ENCODE measurements at regions not wholly inside any gene's neighbourhood (a gene's known extent, or its start where the extent isn't known, plus 50 kb on each side); places are given as distances from the start of the nearest gene placed in this dataset.
"Not testable (repeated sequence)": the region's sequence is repeated elsewhere in the genome, so short reads cannot be mapped to it uniquely, and the experiment has no call there.

DNA sequence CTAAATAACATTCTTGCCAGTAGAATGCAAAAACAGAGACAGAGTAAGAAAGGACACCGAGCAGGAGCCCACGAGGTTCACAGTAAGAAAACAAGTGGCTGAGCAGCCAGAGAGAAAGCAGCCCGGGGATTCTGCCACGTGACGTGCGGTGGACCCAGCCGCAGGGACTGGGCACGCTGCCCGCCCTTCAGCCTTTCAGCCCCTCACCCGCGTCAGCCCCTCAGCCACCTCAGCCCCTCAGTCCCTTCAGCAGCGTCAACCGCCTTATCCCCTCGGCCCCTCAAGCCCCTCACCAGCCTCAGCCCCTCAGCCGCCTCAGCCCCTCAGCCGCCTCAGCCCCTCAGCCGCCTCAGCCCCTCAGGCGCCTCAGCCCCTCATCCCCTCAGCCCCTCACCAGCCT is 1532.2 kb downstream of the REEP3 start:
- in situ Hi-C loops (cut with MboI; ENCODE audit: low sequenced_read_pairs), result not testable (repeated sequence)

DNA sequence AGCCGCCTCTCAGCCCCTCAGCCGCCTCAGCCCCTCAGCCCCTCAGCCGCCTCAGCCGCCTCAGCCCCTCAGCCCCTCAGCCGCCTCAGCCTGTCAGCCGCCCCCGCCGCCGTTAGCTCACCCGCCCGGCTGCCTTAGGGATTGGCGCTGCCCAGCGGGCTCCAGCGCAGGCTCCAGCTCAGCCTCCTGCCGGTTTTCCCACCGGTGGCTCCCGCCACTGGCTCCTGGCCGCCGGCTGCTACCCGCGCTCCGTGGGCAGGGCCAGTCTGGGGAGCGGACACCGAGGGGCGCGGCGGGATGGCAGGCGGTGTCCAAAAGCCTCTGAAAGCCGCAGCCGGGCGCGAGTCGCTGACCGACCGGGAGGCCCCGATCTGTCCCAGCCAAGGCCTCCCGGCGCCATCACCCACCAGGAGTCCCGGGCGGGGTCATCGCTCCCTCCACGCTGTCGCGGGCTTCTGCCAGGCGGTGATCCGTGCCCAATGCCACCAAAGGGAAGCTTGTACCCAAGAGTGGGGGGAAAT is 1532.7 kb downstream of the REEP3 start:
- in situ Hi-C loops (cut with MboI; ENCODE audit: low sequenced_read_pairs), result not testable (repeated sequence)

DNA sequence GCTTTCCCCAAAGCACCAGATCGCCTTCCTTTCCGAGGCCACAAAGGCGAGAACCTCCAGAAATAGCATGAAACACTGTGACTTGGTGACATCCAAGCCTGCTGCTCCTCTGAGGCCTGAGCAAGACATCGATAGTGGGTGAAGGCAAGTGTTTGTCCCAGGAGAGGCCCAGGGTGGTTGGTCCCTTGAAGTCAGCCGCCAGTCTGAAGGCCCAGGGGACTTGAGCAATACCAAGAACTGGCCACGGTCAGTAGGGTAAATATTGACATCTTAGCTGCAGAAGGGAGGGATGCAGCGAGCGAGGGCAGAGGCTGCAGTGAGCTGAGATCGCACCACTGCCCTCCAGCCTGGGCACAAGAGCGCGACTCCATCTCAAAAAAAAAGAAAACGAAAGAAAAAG is 1533.5 kb downstream of the REEP3 start:
- in situ Hi-C loops (cut with MboI; ENCODE audit: low sequenced_read_pairs), result not testable (repeated sequence)

DNA sequence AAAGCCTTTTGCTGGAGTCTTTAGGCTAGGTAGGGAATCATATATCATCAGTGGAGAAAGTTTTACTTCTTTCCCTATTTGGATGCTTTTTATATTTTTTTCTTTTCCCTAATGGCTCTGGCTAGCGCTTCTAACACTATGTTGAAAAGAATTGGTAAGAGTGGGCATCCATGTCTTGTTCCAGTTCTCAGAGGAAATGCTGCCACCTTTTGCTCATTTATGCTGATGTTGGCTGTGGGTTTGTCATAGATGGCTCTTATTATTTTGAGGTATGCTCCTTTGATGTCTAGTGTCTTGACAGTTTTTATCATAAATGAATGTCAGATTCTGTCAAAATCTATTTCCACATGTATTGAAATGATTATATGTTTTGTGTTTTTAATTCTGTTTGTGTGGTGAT is 1544.1 kb downstream of the REEP3 start:
- in situ Hi-C loops (cut with MboI; ENCODE audit: low sequenced_read_pairs), result no loop called here

DNA sequence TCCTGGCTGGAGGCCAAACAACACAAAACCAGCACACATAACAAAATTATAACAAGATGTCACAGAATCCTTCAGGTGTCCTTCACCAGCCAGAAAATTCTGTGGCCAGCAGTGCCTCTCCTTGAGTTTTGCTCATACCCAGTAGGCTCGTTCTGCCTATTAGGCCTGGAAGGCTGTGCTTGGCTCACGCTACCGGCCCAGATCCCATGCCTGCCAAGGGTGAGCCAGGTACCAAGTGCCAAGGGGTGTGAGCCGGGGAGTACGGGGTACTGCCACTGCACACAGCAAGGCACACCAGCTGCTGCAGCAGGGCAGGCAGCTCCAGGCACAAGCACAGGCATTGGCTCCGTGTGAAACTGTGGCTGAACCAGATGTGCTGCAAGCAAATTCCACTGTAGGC is 1562.0 kb downstream of the REEP3 start:
- in situ Hi-C loops (cut with MboI; ENCODE audit: low sequenced_read_pairs), result no loop called here

DNA sequence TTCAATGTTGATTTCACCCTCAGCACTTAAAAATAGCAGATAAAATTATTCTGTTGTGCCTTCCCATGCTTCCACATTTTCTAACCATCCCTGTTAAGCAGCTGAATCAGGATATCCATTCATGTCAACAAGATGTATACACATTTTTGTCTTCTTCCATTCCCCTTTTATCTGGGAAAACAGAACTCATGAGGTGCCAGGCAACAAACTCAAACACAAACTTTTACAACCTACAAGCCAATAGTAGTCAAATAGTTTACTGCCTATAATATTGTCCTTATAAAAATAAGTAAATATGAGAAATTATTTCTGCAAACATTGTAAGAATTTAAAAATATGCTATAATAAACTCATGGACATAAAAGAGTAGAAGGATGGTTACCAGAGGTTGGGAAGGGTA is 1569.8 kb downstream of the REEP3 start:
- in situ Hi-C loops (cut with MboI; ENCODE audit: low sequenced_read_pairs), result no loop called here

DNA sequence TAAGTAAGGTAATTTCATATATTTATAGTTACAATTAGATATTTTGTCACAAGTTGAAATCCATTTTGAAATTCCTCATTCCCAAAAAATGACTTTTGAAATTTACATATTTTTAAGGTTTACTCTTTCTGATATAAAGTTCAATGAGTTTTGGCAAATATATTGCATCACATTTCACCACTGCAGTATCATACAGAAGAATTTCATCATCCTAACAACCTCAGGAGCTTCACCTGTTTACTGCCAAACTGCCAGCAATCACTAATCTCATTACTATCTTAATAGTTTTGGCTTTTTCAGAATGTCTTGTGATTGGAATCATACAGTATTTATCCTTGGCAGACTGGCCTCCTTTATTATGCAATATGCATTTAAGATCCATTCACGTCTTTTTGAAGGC is 1578.9 kb downstream of the REEP3 start:
- in situ Hi-C loops (cut with MboI; ENCODE audit: low sequenced_read_pairs), result no loop called here

DNA sequence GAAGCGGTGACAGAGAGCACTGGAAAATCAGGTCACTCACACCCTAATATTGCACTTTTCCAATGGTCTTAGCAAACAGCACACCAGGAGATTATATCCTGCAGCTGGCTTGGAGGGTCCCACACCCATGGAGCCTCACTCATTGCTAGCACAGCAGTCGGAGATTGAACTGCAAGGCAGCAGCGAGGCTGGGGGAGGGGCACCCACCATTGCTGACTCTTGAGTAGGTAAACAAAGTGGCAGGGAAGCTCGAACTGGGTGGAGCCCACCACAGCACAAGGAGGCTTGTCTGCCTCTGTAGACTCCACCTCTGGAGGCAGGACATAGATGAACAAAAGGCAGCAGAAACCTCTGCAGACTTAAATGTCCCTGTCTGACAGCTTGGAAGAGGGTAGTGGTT is 1579.7 kb downstream of the REEP3 start:
- in situ Hi-C loops (cut with MboI; ENCODE audit: low sequenced_read_pairs), result not testable (repeated sequence)

DNA sequence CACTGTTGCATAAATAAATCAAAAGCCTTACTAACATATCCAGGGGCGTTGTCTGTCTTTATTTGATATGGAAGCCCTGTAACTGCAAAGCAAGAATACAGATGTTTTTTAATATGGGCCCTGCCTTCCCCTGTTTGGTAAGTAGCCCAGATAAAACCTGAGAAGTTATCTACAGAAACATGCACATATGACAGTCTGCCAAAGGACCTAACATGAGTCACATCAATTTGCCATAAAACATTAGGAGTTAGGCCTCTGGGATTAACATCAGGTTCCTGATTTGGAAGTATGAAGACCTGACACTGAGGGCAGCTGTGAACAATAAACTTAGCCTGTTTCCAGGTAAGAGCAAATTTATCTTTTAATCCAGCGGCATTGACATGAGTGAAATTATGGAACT is 1588.8 kb downstream of the REEP3 start:
- in situ Hi-C loops (cut with MboI; ENCODE audit: low sequenced_read_pairs), result no loop called here

DNA sequence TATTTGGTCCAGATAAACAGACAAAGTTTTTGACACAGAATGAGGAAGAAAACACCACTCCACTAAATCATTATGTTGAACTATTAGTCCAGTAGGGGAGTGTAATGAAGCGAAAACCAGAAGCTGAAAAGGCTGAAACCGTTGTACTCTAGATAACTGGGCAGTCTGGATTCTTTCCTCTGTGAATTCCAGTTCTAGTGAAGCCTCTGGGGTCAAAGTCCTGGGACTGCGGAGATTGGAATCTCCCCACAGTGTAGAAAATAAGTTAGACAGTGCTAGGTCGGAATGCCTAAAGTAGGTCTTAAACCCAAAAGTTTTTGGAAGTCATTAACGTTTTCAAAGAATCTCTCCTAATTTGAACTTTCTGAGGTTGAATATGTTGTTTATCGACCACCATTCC is 1589.9 kb downstream of the REEP3 start:
- in situ Hi-C loops (cut with MboI; ENCODE audit: low sequenced_read_pairs), result not testable (repeated sequence)

DNA sequence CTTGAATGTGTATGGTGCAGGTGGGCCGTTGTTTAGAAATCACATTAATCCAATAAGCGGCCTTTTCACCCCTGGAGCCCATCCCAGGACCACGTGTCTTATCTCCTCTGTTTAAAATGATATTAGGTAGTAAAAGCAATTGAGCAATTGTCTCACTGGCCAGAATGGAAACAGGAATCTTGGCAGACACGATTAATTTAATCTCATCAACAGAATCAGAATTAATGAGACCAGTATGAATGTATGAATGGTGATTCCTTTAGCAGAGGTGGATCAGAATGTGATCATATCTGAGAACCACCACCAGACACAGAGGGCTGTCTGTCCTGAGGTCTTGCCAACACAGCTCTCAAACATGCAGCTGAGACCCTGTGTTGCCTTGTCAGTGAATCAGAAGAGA is 1591.4 kb downstream of the REEP3 start:
- in situ Hi-C loops (cut with MboI; ENCODE audit: low sequenced_read_pairs), result no loop called here

DNA sequence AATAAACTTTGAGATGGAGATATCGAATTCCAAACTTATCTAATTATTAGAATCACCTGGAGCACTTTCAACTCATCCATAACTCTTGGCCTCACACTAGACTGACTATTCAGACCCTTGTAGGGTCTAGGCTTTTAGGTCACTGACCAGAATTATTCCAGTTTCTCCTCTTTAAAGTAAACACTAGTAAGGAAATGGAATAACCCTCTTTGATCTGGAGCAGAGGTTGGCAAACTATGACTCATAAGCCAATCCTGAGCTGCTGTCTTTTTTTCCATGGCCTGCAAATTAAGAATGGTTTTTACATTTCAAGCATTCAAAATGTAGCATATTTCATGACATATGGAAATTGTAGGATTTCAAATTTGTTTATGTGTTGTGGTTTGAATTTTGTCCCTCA is 1601.9 kb downstream of the REEP3 start:
- in situ Hi-C loops (cut with MboI; ENCODE audit: low sequenced_read_pairs), result no loop called here

DNA sequence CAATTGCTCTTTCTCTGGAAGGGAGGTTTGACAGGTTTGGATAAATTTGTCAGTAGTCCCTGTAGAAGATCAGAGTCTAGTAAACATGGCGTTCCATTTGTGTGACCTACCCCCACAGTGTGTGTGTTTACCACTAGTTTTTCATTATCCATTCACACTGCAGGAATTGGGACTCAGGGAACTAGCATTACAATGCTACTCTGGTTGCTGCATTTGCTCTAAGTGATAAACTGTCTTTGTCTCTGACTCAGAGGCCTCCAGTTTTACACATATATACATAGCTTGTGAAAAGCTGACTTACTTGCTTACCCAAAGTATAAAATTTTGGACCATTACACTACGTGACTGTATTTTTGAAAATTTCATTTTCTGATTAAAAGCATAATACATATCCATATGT is 1604.0 kb downstream of the REEP3 start:
- in situ Hi-C loops (cut with MboI; ENCODE audit: low sequenced_read_pairs), result no loop called here

DNA sequence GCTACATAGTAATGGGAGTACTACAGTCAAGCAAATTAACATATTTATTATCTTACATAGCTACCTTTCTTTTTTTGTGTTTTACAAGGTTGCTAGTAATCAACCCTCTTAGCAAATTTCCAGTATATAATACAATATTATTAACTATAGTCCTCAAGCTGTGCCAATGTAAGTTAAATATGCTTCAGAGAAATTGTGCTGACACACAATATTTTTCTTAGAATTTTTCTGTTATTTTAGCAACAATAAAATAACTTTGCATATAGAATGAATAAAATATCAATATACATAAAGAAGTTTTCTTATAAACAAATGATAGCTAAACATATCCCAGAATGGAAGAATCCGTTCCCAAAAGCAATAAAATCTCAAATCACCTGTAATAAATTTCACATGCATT is 1605.1 kb downstream of the REEP3 start:
- in situ Hi-C loops (cut with MboI; ENCODE audit: low sequenced_read_pairs), result no loop called here

DNA sequence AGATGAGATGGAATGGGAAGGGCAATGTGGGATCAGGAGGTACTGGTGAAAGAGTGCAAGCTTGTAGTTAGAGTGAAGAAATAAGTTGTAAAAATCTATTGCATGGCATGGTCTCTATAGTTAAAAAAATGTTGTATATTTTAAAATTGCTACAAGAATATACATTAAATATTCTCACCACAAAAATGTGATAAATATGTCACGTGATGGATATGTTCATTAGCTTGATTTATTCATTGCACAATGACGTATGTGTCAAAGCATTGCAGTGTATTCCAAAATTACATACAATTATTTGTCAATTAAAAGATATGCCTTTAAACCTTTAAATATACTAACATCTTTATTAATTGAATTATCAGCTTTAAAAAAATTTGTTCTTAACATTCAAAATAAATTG is 1607.1 kb downstream of the REEP3 start:
- in situ Hi-C loops (cut with MboI; ENCODE audit: low sequenced_read_pairs), result no loop called here

DNA sequence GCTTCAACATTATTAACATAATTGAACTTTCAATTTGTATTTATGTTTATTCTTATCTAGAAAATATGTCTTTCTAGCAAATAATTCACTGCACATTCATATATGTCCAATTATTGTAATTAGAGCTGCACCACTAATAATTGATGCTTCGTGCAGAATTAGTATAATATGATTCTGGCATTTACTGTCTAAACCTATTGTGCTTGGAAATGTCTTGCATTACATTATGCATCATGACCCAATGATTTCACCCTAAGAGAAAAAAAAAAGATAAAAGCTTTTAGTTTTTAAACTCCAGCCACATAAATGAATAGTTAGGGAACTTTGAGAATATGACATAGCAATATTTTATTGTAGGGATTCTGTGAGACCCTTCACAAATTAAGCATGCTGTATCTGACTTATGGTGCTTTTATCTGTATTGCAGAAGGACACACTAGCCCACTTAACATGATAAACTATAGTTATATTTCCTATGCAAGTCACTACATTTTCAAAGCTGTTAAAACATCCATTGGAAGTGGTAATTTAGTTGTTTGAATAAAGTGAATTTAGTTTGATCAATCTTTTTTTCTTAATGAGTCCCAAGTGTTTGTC is 1609.1 kb downstream of the REEP3 start:
- in situ Hi-C loops (cut with MboI; ENCODE audit: low sequenced_read_pairs), result no loop called here

DNA sequence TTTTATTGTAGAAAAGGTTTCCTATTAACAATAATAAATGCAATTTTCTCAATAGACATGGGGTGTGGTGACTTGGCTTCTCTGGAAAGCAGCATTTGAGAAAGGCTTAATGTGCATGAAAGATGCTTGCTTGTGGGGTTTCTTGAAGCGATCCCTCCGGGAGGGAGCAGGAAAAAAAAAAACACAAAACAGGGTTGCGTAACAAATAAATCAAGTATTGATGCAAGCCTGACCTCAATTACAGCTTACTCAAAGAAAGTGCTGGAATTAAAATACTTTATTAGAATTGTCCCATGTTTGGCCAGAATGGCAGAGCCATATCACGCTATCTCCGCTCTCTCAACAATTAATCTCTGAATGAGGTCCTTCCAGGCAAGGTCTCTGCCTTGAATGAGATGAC is 1612.5 kb downstream of the REEP3 start:
- in situ Hi-C loops (cut with MboI; ENCODE audit: low sequenced_read_pairs), result no loop called here

DNA sequence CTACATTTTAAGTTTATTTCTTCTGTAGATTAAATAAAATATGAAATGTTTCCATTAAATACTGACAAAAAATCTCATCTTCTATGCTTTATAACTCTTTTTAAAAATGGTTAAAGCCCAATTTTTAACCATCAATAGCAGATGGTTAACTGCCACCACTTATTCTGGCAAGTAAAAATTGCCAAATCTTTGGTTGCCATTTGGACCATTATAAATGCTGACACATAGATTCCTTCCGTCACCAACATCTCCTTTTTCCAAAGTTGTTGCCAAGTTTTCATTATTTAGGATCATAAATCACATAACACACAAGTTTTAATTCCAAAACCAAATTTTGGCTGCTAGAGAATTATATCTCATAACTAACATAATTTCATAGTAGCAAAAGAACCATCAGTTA is 1614.3 kb downstream of the REEP3 start:
- in situ Hi-C loops (cut with MboI; ENCODE audit: low sequenced_read_pairs), result no loop called here

DNA sequence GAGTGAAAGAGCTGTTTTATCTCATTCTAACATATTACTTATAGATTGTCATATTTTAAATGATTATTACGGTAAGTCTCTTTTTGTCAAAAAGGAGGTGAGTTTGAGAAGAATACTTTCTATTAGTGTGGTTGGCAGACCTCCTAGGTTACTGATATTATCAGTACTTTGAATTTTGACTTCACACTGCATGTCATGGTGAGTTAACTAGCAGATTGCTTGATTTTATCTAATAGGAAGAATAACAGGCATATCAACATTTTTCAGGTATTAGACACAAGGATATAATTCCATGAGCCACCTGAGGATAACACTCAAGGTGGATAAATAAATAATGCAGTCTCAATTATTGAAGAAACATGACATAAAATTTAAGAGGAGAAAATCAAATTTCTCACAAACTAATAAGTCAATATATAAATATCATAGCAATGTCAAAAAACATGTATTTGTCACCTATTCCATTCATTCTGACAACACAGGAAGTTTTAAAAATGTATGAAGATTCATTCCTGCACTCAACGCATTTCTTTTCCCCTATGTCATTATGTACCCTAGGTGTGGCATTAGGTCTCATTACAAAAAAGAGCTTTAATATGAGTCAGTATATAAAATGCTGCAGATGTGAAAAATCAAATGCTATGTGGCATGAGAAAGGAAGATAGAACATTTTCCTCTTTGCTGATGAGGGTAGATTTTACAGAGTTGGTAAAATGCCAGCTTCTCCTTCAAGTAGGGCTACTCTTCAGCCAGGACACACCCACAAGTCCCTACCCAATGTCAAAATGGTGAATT is 1621.6 kb downstream of the REEP3 start:
- in situ Hi-C loops (cut with MboI; ENCODE audit: low sequenced_read_pairs), result no loop called here

DNA sequence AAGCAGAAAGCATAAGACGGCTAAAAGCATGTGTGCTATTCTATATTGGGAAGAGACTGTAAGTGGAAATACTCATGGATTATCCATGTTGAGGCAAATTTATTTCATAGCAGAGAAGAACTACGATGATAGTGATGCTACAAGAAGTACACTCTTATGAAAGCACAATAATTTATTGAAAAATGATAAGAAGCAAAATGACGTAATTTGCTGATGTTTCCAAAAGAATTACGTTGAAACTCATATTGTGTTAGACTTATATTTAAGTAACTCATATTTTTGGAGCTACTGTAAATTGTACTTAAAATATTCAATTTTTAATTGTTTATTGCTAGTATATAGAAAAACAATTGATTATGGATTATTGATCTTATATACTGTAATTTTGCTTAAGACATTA is 1622.5 kb downstream of the REEP3 start:
- in situ Hi-C loops (cut with MboI; ENCODE audit: low sequenced_read_pairs), result no loop called here

DNA sequence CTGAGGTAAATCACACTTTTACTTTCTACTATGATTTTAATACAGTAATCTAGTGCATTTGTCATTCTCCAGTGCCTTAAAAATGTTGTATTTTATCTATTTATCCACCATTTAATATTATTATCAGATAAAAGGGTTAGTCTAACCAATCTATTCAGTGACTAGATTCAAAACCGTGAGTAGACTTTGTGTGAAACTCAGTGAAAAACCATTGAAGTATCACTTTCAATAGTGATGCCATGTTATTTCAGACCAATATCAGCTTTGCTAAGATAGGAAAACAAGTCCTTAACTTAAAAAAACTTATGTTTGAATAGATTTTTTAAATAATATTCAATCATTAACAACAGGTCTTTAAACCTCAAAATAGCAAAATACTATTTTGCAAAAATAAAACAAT is 1628.7 kb downstream of the REEP3 start:
- in situ Hi-C loops (cut with MboI; ENCODE audit: low sequenced_read_pairs), result no loop called here

DNA sequence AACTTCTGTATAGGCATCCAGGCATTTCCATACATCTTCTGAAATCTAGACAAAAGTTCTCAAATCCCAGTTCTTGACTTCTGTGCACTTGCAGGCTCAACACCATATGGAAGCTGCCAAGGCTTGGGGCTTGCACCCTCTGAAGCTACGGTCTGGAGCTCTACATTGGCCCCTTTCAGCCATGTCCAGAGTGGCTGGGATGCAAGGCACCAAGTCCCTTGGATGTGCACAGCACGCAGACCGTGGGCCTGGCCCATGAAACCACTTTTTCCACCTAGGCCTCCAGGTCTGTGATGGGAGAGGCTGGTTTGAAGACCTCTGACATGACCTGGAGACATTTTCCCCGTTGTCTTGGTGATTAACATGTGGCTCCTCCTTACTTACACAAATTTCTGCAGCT is 1645.1 kb downstream of the REEP3 start:
- in situ Hi-C loops (cut with MboI; ENCODE audit: low sequenced_read_pairs), result no loop called here

DNA sequence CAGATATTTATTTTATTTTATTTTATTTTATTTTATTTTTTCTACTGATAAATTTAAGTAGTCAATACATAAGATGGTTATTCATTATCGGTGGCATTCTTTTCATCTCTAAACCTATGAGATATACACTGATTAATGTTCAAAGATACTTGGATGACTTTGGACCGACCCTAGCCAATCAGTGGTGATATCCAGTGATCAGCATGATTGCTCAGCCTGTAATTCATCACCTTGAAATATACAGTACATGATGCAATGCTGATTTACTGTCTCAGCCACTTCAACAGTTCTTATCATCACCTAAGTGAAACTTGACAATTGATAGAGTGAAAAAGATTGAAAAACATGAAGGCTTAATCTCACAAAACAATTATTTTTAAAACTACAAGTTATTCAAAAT is 1651.0 kb downstream of the REEP3 start:
- in situ Hi-C loops (cut with MboI; ENCODE audit: low sequenced_read_pairs), result no loop called here

Data from HL-60/S4 (cell line).